VCaP (cell line): ENCODE measurements at regions not wholly inside any gene's neighbourhood (a gene's known extent, or its start where the extent isn't known, plus 50 kb on each side); places are given as distances from the start of the nearest gene placed in this dataset.

Source experiments
- H3K27ac ChIP-seq: fragments of 450-650 bp; 2 replicates; pipeline ENCODE4 v1.5.1; 2017
- TF ChIP-seq, protein P1 (sequence below): fragments of 450-650 bp; conservative IDR thresholded peaks from 2 replicates; pipeline ENCODE4 v1.5.1; 2017; ENCODE audit warnings: mild to moderate bottlenecking, moderate library complexity

DNA sequence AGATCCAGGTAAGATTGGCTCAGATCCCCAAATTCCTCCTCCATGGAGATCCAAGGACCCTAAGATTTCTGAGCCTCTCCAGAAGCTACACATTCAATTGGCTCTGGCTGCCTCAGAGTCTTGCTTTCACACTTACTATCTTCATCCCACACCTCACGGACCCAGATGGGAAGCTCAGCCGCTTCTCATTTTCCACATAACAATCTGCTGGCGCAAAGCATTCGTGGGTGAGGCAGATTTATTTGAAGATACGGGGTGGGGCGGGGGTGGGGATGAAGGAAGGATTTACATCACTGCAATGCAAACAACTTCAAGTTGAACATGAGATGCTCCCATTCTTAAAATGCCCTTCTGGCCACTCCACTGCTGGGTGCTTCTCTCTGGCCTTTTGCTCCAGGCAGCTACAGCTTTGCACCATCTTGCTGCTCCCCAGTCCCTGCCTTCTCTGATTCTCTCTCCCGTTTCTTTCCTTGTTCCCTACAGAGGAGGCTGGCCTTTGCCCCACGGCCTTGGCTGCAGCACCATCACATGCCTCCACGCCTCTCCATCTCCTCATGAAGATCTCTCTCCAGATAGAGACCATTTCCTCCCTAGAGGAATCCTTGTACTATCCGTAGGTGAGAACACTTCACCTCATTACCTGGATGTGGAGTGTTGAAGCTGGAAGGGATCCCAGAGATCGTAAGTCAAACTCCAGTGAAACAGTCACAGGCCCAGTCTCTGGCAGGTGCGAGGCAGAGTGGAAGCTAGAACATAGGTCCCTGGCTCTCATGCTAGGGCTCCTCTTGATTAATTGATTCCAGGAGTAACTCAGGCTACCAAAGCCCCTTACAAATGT lies 175.9 kb downstream of the RPLP1 start:
- H3K27ac ChIP-seq: no peak overlapping the region
- TF ChIP-seq, protein P1, sequence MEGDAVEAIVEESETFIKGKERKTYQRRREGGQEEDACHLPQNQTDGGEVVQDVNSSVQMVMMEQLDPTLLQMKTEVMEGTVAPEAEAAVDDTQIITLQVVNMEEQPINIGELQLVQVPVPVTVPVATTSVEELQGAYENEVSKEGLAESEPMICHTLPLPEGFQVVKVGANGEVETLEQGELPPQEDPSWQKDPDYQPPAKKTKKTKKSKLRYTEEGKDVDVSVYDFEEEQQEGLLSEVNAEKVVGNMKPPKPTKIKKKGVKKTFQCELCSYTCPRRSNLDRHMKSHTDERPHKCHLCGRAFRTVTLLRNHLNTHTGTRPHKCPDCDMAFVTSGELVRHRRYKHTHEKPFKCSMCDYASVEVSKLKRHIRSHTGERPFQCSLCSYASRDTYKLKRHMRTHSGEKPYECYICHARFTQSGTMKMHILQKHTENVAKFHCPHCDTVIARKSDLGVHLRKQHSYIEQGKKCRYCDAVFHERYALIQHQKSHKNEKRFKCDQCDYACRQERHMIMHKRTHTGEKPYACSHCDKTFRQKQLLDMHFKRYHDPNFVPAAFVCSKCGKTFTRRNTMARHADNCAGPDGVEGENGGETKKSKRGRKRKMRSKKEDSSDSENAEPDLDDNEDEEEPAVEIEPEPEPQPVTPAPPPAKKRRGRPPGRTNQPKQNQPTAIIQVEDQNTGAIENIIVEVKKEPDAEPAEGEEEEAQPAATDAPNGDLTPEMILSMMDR: no peak

- TF ChIP-seq, protein P1: no peak
- no peak overlapping the region for H3K27ac ChIP-seq
Measured at GRCh38 chr15:69629631-69630161, 177.1 kb downstream of the RPLP1 start.

- no peak overlapping the region for H3K27ac ChIP-seq
- TF ChIP-seq, protein P1: no peak
Measured at GRCh38 chr15:69631005-69631404, 178.4 kb downstream of the RPLP1 start.

GRCh38 chr15:69631978-69632377 lies 179.4 kb downstream of the RPLP1 start:
- TF ChIP-seq, protein P1: no peak
- H3K27ac ChIP-seq: no peak overlapping the region

- no peak overlapping the region for H3K27ac ChIP-seq
- TF ChIP-seq, protein P1: no peak
Measured at GRCh38 chr15:69634860-69635259, 182.2 kb downstream of the RPLP1 start.

- H3K27ac ChIP-seq: no peak overlapping the region
- TF ChIP-seq, protein P1: no peak
Measured at GRCh38 chr15:69636169-69636915, 183.7 kb downstream of the RPLP1 start.

DNA sequence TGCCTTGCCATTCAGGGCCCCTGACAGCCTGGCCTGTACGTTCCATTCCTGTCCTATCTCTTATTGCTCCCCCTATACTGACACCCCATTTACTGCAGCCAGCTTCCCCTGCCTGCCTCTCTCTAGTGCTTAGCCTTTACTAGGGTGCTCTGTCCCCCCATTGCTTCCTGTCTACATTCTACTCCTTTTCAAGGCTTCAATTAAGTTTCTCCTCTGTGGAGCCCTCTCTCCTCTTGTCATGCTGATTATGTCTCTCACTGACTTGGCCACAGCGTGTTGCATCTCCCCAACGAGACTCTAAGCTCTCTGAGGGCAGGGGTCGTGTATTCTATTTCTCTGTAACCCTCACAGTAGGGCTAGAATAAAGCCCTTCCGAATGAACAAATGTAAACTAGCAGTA lies 185.2 kb downstream of the RPLP1 start:
- TF ChIP-seq, protein P1: no peak
- no peak overlapping the region for H3K27ac ChIP-seq
